PFSK-1 (cell line): ENCODE measurements at regions not wholly inside any gene's neighbourhood (a gene's known extent, or its start where the extent isn't known, plus 50 kb on each side); places are given as distances from the start of the nearest gene placed in this dataset.

Experiments used
- FOXP2 ChIP-seq: optimal IDR thresholded peaks from 2 replicates; pipeline ENCODE3; 2011; ENCODE audit warnings: borderline replicate concordance, control low read depth, inconsistent platforms; ENCODE audit not compliant: insufficient read depth; ENCODE audit errors: extremely low read length, extremely low read depth
- POLR2AphosphoS5 ChIP-seq: IDR thresholded peaks from 2 replicates; pipeline ENCODE4 v1.6.1; 2012; ENCODE audit warnings: low read depth, mild to moderate bottlenecking, control low read depth, low read length, moderate library complexity
- REST ChIP-seq, 2 experiments: IDR thresholded peaks; 2 replicates each; pipeline versions ENCODE4 v1.6.1 to v1.8.0; 2011 to 2012; ENCODE audit warnings: low read depth in 2 of 2, low read length in 2 of 2, control low read depth in 1 of 2, inconsistent platforms in 1 of 2, mild to moderate bottlenecking in 1 of 2, moderate library complexity in 1 of 2; ENCODE audit not compliant: insufficient read depth in 1 of 2

GRCh38 chr6:105952326-105952725, 133.8 kb upstream of the PRDM1 start:
- TF ChIP-seq POLR2AphosphoS5 (no peak), FOXP2 (no peak), REST (IDR thresholded peaks at IDR 0.05; ENCODE audit: insufficient read depth in 1 of 2, low read depth in 2 of 2, low read length in 2 of 2) (no peak)
